Suppressor macrophage treated with lipopolysaccharide for 4 hours (primary cell): ENCODE measurements at regions not wholly inside any gene's neighbourhood (a gene's known extent, or its start where the extent isn't known, plus 50 kb on each side); places are given as distances from the start of the nearest gene placed in this dataset.

ENCODE experiments used
- DNase-seq: peaks from one replicate; pipeline ENCODE4 v3.0.0-alpha.2; 2020

GRCh38 chr2:128710729-128711128 lies 392.1 kb upstream of the HS6ST1 start:
- DNase-seq, result peak; percentile 51

DNA sequence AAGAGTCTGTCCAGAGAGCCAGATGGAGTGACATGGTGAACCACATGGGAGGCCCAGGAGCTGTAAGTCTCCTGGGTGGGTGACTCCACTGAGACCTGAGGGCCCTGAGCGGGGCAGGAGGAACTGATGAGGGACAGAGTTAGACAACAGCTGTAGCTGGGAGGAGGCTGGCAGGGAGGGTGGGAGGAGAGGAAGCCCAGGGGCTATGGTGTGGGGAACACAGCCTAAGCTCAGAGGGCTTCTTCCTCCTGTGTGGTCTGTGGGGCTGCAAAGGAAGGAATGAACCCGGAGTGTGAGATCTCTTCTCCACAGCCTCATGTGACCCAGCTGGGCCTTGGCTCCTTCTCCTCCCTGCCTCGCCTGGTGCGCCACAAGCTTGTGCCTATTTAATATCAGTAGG lies 395.6 kb upstream of the HS6ST1 start:
- DNase-seq, result peak; percentile 17

GRCh38 chr2:128714851-128715312 lies 396.2 kb upstream of the HS6ST1 start:
- no peak for DNase-seq

- DNase-seq, result no peak
These were observed 396.7 kb upstream of the HS6ST1 start for GRCh38 chr2:128715360-128715759.

GRCh38 chr2:128716299-128716721 lies 397.6 kb upstream of the HS6ST1 start:
- no peak for DNase-seq

- no peak for DNase-seq
These were observed 399.4 kb upstream of the HS6ST1 start for GRCh38 chr2:128717758-128718710.

GRCh38 chr2:128720080-128721022 lies 401.7 kb upstream of the HS6ST1 start:
- no peak for DNase-seq

- DNase-seq, result no peak
These were observed 402.4 kb upstream of the HS6ST1 start for GRCh38 chr2:128721096-128721495.

GRCh38 chr2:128722489-128722888 lies 403.8 kb upstream of the HS6ST1 start:
- DNase-seq, result no peak

GRCh38 chr2:128724547-128724946 lies 405.9 kb upstream of the HS6ST1 start:
- DNase-seq, result no peak

DNA sequence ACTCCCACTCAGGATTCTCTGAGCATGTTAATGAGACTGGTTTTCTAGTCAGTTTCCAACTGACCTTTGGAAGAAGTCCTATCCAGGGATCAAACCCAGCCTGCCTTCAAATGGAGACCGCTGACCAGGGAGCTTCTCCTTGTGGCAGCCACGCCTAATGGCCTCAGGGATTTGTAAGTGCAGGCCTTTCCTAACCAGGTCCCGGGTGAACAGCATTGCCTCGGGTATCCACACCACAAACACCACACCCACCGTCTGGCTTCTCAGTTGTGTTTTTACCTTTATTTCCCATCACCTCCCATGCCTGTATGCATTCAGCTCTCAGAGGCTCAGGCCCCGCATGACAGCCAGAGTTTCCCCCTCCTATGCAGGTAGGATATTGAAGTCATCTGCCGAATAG lies 406.3 kb upstream of the HS6ST1 start:
- DNase-seq, result no peak

DNA sequence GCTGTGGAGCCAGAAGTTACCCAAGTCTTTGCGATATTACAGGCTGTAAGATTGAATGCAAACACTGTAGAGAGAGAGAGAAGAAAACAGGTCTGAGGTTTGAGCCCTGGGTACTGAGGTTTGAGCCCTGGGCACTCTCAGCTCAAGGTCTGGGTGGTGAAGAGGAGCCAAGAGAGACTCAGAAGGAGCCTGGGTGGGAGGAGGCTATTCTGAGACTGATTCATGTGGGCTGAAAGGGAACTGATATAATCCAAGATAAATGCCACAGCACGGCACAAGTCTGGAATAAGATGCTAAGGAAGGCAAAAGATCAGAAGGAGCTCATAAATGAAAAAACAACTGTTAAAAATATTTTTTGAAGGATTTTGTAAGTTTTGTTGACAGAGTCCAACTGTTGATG lies 407.6 kb upstream of the HS6ST1 start:
- peak; percentile 44 for DNase-seq

DNA sequence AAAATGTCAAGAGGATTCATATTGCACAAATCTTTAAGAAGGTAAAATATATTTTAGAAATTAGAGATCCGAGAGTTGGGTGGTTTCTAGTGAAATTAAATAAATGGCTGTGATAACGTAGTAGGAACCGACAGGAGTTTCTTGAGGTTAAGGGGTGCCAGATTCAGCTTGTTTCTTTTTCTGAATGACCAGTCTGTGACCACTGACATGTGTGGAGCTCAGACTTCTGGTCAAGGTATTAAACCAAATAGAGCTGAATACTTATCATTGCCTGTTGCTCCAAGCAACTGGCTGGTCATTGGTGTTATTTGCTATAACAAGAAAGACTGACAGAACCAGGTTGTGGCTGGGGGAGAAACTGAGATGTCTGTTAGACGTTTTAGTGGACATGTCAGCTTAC lies 408.2 kb upstream of the HS6ST1 start:
- DNase-seq, result no peak

DNA sequence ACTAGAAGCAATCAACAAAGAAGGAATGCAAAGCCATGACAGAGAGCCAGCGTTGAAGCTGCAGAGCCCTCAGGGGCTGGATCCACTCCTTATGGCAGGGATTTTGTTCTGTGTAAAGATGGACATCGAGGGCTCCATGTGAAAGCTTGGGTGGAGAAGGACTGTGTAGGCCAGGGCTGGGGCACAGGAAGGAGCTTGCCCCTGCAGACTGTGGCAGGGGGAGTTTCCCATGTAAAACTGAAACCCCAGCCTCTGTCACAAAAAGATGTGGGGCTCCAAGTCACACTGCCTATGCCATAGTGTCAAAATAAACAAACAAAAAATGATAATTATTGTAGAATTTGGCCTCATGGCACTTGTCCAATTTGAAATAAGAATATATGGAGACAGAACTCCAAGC lies 408.7 kb upstream of the HS6ST1 start:
- no peak for DNase-seq

DNA sequence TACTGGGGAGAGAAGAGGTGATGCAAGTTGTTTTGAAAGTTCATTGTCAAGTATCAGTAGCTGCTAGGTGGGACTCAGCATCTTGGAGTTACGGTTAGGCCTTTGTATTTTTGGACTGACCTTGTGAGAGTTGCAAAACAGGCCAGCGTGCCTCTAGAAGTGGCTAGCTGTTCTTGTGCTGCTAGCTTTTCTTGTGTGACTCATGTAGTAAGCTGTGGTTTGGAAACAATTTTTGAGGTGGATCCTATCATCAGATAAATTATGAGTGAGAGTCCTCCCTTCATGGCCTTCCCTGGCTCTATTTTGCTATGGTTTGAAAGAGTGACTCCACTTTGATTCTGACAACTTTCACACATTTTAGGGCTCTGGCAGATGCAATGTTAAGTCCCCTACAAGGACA lies 409.2 kb upstream of the HS6ST1 start:
- peak; percentile 65 for DNase-seq

GRCh38 chr2:128729051-128729450 lies 410.4 kb upstream of the HS6ST1 start:
- DNase-seq, result no peak

GRCh38 chr2:128731994-128732650 lies 413.5 kb upstream of the HS6ST1 start:
- DNase-seq, result no peak

GRCh38 chr2:128732976-128733431 lies 414.3 kb upstream of the HS6ST1 start:
- DNase-seq, result peak; percentile 93

- no peak for DNase-seq
These were observed 414.8 kb upstream of the HS6ST1 start for GRCh38 chr2:128733450-128733849.

- DNase-seq, result peak; percentile 88
These were observed 416.0 kb upstream of the HS6ST1 start for GRCh38 chr2:128734521-128735295.

GRCh38 chr2:128735296-128735960 lies 416.8 kb upstream of the HS6ST1 start:
- no peak for DNase-seq
